Activated CD8-positive, alpha-beta T cell treated with anti-CD3 and anti-CD28 coated beads for 36 hours (primary cell): ENCODE measurements at regions not wholly inside any gene's neighbourhood (a gene's known extent, or its start where the extent isn't known, plus 50 kb on each side); places are given as distances from the start of the nearest gene placed in this dataset.

Experiments
- ATAC-seq: fragments of 200-7000 bp; cut with Tn5 transposase; one replicate; pipeline ENCODE4 v1.10.0; 2021; ENCODE audit warnings: mild to moderate bottlenecking, moderate library complexity
- CTCF ChIA-PET: fragments of 350-600 bp; sonication (Branson Sonifier 250); formaldehyde crosslinking; loops from one replicate; lab custom pipeline; 2021; ENCODE audit warnings: antibody characterized with exemption; lab: Charles Lee
- POLR2A ChIA-PET: fragments of 350-600 bp; sonication (Branson Sonifier 250); formaldehyde crosslinking; loops from one replicate; lab custom pipeline; 2021; ENCODE audit warnings: antibody characterized with exemption; lab: Charles Lee
- DNase-seq: peaks from one replicate; pipeline ENCODE4 v3.0.0-alpha.2; 2020
- H3K27ac Mint-ChIP-seq: one replicate; pipeline ENCODE4 v1.8.0; 2021; ENCODE audit warnings: mild to moderate bottlenecking, mixed read lengths
- H3K27me3 Mint-ChIP-seq: one replicate; pipeline ENCODE4 v1.8.0; 2021; ENCODE audit warnings: mixed read lengths
- H3K36me3 Mint-ChIP-seq: one replicate; pipeline ENCODE4 v1.8.0; 2021; ENCODE audit warnings: low read depth, mixed read lengths
- H3K4me1 Mint-ChIP-seq: one replicate; pipeline ENCODE4 v1.8.0; 2021; ENCODE audit warnings: low read depth, mixed read lengths
- H3K4me3 Mint-ChIP-seq: one replicate; pipeline ENCODE4 v1.8.0; 2021; ENCODE audit warnings: mild to moderate bottlenecking, moderate library complexity, mixed read lengths
- H3K9me3 Mint-ChIP-seq: one replicate; pipeline ENCODE4 v1.8.0; 2021; ENCODE audit warnings: mixed read lengths
- CTCF ChIP-seq: fragments of 200-600 bp; IDR thresholded peaks from one replicate; pipeline ENCODE4 v1.8.0; 2022; ENCODE audit warnings: antibody characterized with exemption, mild to moderate bottlenecking
- intact Hi-C: fragments of 100-400 bp; cut with micrococcal nuclease; formaldehyde crosslinking; loops from one replicate; pipeline ENCODE4 v1.10.0; 2022

GRCh38 chr7:11252705-11253272 lies 279.1 kb downstream of the PHF14 start:
- DNase-seq (no peak), ATAC-seq (no peak)
- Mint-ChIP-seq H3K4me1 (no peaks in the 10 kb centered on the region), H3K36me3 (no peaks in the 10 kb centered on the region), H3K9me3 (no peaks in the 10 kb centered on the region), H3K27ac (no peak overlapping the region), H3K4me3 (no peak overlapping the region), H3K27me3 (peaks cover 4% of the 10 kb centered on the region)
- intact Hi-C loops, result no loop called here
- CTCF ChIA-PET, result interaction anchor here (1.0 to 1.5 kb wide), 2 partner anchors 91 to 93 kb away, joined by 3 read pairs; no protein-coding TSS in a partner anchor
- TF ChIP-seq CTCF, result no peak
- POLR2A ChIA-PET, result no interaction called here

GRCh38 chr7:11256501-11256900 lies 282.8 kb downstream of the PHF14 start:
- ChIA-PET CTCF (interaction anchor here (1.2 kb wide), 1 partner anchor 45 kb away, joined by 4 read pairs; no protein-coding TSS in a partner anchor), POLR2A (no interaction called here)
- intact Hi-C loops, result no loop called here
- Mint-ChIP-seq H3K4me1 (no peaks in the 10 kb centered on the region), H3K36me3 (no peaks in the 10 kb centered on the region), H3K4me3 (no peak overlapping the region), H3K9me3 (no peaks in the 10 kb centered on the region), H3K27ac (no peak overlapping the region), H3K27me3 (no peaks in the 10 kb centered on the region)
- ATAC-seq (no peak), DNase-seq (no peak)
- TF ChIP-seq CTCF, result no peak

- Mint-ChIP-seq H3K4me3 (no peak overlapping the region), H3K4me1 (no peaks in the 10 kb centered on the region), H3K36me3 (no peaks in the 10 kb centered on the region), H3K9me3 (no peaks in the 10 kb centered on the region), H3K27ac (no peak overlapping the region), H3K27me3 (peaks cover 1% of the 10 kb centered on the region)
- ChIA-PET CTCF (interaction anchor here (1.3 kb wide), 1 partner anchor 14 kb away, joined by 3 read pairs; no protein-coding TSS in a partner anchor), POLR2A (no interaction called here)
- intact Hi-C loops, result no loop called here
- no peak for ATAC-seq
- DNase-seq, result no peak
- TF ChIP-seq CTCF, result no peak
Measured at GRCh38 chr7:11261470-11261869, 287.8 kb downstream of the PHF14 start.

GRCh38 chr7:11266101-11266500 lies 292.4 kb downstream of the PHF14 start:
- Mint-ChIP-seq H3K9me3 (peaks cover 7% of the 10 kb centered on the region), H3K27me3 (peaks cover 1% of the 10 kb centered on the region), H3K4me1 (no peaks in the 10 kb centered on the region), H3K27ac (no peak overlapping the region), H3K4me3 (no peak overlapping the region), H3K36me3 (no peaks in the 10 kb centered on the region)
- no peak for DNase-seq
- ChIA-PET POLR2A (no interaction called here), CTCF (no interaction called here)
- intact Hi-C loops, result no loop called here
- TF ChIP-seq CTCF, result no peak
- no peak for ATAC-seq

GRCh38 chr7:11272352-11272751 lies 298.7 kb downstream of the PHF14 start:
- H3K27ac Mint-ChIP-seq, result no peak overlapping the region
- no peak for DNase-seq
- no peaks in the 10 kb centered on the region for H3K36me3 Mint-ChIP-seq
- no peak overlapping the region for H3K4me3 Mint-ChIP-seq
- no peaks in the 10 kb centered on the region for H3K4me1 Mint-ChIP-seq
- POLR2A ChIA-PET, result no interaction called here
- peaks cover 7% of the 10 kb centered on the region for H3K9me3 Mint-ChIP-seq
- intact Hi-C loops, result no loop called here
- H3K27me3 Mint-ChIP-seq, result no peaks in the 10 kb centered on the region
- no peak for ATAC-seq
- CTCF ChIA-PET, result interaction anchor here (1.2 kb wide), 2 partner anchors 13 to 61 kb away, joined by 3 read pairs; no protein-coding TSS in a partner anchor
- TF ChIP-seq CTCF, result no peak
